ENCODE measurements at regions not wholly inside any gene's neighbourhood (a gene's known extent, or its start where the extent isn't known, plus 50 kb on each side); places are given as distances from the start of the nearest gene placed in this dataset.
"Not testable (repeated sequence)": the region's sequence is repeated elsewhere in the genome, so short reads cannot be mapped to it uniquely, and the experiment has no call there.

GRCh38 chr16:49961089-49961488 is 63.9 kb upstream of the CNEP1R1 start:
- no peak overlapping the region for H3K27ac ChIP-seq
- no peak overlapping the region for H3K4me3 ChIP-seq
- intact Hi-C loops (cut with DNase I; ENCODE audit: low total_unique reads) (no loop called here), in situ Hi-C loops (cut with MboI; ENCODE audit: low pct_ligation_motif_present in 1 of 4, low pct_unique_long_range_greater_than_20kb in 1 of 4, low sequenced_read_pairs in 3 of 4) (loop anchor here in 1 of 4 donors (25.0 kb wide), 1 partner anchor 101 kb away; the partner anchor contains the start of gene HEATR3)
- no peaks in the 10 kb centered on the region for H3K27me3 ChIP-seq
- TF ChIP-seq EP300 (IDR thresholded peaks at IDR 0.05; ENCODE audit: low read depth) = no peak
- TF ChIP-seq, protein P1, sequence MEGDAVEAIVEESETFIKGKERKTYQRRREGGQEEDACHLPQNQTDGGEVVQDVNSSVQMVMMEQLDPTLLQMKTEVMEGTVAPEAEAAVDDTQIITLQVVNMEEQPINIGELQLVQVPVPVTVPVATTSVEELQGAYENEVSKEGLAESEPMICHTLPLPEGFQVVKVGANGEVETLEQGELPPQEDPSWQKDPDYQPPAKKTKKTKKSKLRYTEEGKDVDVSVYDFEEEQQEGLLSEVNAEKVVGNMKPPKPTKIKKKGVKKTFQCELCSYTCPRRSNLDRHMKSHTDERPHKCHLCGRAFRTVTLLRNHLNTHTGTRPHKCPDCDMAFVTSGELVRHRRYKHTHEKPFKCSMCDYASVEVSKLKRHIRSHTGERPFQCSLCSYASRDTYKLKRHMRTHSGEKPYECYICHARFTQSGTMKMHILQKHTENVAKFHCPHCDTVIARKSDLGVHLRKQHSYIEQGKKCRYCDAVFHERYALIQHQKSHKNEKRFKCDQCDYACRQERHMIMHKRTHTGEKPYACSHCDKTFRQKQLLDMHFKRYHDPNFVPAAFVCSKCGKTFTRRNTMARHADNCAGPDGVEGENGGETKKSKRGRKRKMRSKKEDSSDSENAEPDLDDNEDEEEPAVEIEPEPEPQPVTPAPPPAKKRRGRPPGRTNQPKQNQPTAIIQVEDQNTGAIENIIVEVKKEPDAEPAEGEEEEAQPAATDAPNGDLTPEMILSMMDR (IDR thresholded peaks at IDR 0.05) = no peak
- H3K4me1 ChIP-seq = peaks cover 0 to 4% (median 0%) of the 10 kb centered on the region in 4 donors
- H3K36me3 ChIP-seq = no peaks in the 10 kb centered on the region
- H3K9me3 ChIP-seq = no peaks in the 10 kb centered on the region
- no peak for DNase-seq
- 52 to 74% methylated on average over 3 of the region's 3 CpGs for WGBS, 2 donors (ENCODE audit: low coverage in 1 of 2)

DNA sequence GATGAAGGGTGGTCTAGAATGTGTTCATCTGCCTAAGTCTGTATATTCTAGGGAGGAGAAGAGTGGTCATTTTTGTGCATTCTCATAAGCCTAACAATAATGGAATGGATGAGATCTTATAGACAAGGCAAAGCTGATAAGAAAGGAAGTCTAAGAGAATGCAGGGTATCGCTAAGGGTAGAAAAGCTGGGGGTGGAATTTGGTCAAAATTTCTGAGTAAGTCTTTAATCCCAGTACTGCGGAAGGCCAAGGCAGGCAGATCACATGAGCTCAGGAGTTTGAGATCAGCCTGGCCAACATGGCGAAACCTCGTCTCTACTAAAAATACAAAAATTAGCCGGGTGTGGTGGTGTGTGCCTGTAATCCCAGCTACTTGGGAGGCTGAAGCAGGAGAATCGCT is 62.5 kb upstream of the CNEP1R1 start:
- DNase-seq; H3K9me3 ChIP-seq; H3K4me1 ChIP-seq; H3K4me3 ChIP-seq; H3K27ac ChIP-seq; H3K27me3 ChIP-seq; H3K36me3 ChIP-seq; intact Hi-C loops (cut with DNase I; ENCODE audit: low total_unique reads): not testable (repeated sequence)
- in situ Hi-C loops (cut with MboI; ENCODE audit: low pct_ligation_motif_present in 1 of 4, low pct_unique_long_range_greater_than_20kb in 1 of 4, low sequenced_read_pairs in 3 of 4) = loop anchor here in 1 of 4 donors (25.0 kb wide), 1 partner anchor 100 kb away; the partner anchor contains the start of gene HEATR3
- 96 to 98% methylated on average over 5 to 6 of the region's 6 CpGs for WGBS, 2 donors (ENCODE audit: low coverage in 1 of 2)

DNA sequence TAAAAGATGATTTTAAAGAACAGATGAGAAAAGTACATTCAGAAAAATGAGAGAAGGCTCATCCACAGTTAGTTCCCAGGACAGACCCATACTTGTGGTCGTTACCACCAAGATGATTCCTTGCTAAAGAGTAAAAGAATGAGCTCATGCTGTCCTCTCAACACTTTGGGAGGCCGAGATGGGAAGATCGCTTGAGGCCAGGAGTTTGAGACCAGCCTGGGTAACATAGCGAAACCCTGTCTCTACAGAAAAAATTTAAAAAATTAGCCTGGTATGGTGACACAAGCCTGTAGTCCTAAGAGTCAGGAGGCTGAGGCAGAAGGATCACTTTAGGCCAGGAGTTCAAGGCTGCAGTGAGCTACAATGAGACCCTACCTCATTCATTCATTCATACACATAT is 60.7 kb upstream of the CNEP1R1 start:
- no peak for TF ChIP-seq POLR2A (IDR thresholded peaks at IDR 0.05)
- no peak for TF ChIP-seq EP300 (IDR thresholded peaks at IDR 0.05; ENCODE audit: low read depth)
- no peak for TF ChIP-seq POLR2AphosphoS5 (IDR thresholded peaks at IDR 0.05)
- TF ChIP-seq, protein P1 (IDR thresholded peaks at IDR 0.05) = no peak
- no peak overlapping the region for H3K27ac ChIP-seq
- no peaks in the 10 kb centered on the region for H3K9me3 ChIP-seq
- no peak for DNase-seq
- intact Hi-C loops (cut with DNase I; ENCODE audit: low total_unique reads) (no loop called here), in situ Hi-C loops (cut with MboI; ENCODE audit: low pct_ligation_motif_present in 1 of 4, low pct_unique_long_range_greater_than_20kb in 1 of 4, low sequenced_read_pairs in 3 of 4) (loop anchor here in 1 of 4 donors (25.0 kb wide), 1 partner anchor 98 kb away; the partner anchor contains the start of gene HEATR3)
- H3K4me3 ChIP-seq = no peak overlapping the region
- H3K4me1 ChIP-seq = peaks cover 0 to 4% (median 0%) of the 10 kb centered on the region in 4 donors
- H3K27me3 ChIP-seq = peaks cover 10% of the 10 kb centered on the region
- H3K36me3 ChIP-seq = no peaks in the 10 kb centered on the region
- 76 to 82% methylated on average over 4 of the region's 4 CpGs for WGBS, 2 donors (ENCODE audit: low coverage in 1 of 2)

DNA sequence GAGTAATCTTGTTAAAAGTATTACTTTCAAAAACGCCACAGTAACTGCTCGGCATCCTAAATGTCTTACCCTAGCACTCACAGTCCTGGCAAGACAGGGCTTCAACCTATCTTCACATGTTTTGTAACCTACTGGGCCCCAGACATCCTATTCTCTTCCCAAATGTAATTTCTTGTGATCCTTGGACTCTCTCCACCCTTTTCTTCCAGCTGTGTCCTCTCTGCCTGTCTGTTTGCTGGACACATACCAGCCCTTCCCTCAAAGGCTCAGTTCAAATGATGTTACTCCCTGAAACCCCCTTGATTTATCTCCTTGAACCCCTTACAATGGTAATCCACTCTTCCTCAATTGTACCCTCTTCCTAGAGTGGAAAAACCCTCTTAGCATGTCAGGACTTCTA is 60.1 kb upstream of the CNEP1R1 start:
- DNase-seq = no peak
- Histone ChIP-seq H3K9me3 (no peaks in the 10 kb centered on the region), H3K27ac (no peak overlapping the region), H3K4me3 (no peak overlapping the region), H3K27me3 (peaks cover 17% of the 10 kb centered on the region), H3K36me3 (no peaks in the 10 kb centered on the region), H3K4me1 (peaks cover 0 to 4% (median 1%) of the 10 kb centered on the region in 4 donors)
- TF ChIP-seq, protein P1 (IDR thresholded peaks at IDR 0.05) = no peak
- TF ChIP-seq EP300 (IDR thresholded peaks at IDR 0.05; ENCODE audit: low read depth) = no peak
- no peak for TF ChIP-seq POLR2A (IDR thresholded peaks at IDR 0.05)
- TF ChIP-seq POLR2AphosphoS5 (IDR thresholded peaks at IDR 0.05) = no peak
- intact Hi-C loops (cut with DNase I; ENCODE audit: low total_unique reads) (no loop called here), in situ Hi-C loops (cut with MboI; ENCODE audit: low pct_ligation_motif_present in 1 of 4, low pct_unique_long_range_greater_than_20kb in 1 of 4, low sequenced_read_pairs in 3 of 4) (loop anchor here in 1 of 4 donors (25.0 kb wide), 1 partner anchor 97 kb away; the partner anchor contains the start of gene HEATR3)
- WGBS, 2 donors (ENCODE audit: low coverage in 1 of 2) = 72% methylated on average over 2 of the region's 2 CpGs; no CpG with 5 or more reads in 1 of the 2 donors

Measured in transverse colon (tissue), 4 donors.